Activated T-helper 1 cell treated with anti-CD3 and anti-CD28 coated beads, Interleukin-12 subunit alpha, Interleukin-12 subunit beta, Interleukin-2, Interleukin-4 antibody, amounts not matched to agents 30 ng/mL and 10 ng/mL and 1 ng/mL, durations not matched to agents 14 hours and 24 hours and 36 hours (primary cell): ENCODE measurements at regions not wholly inside any gene's neighbourhood (a gene's known extent, or its start where the extent isn't known, plus 50 kb on each side); places are given as distances from the start of the nearest gene placed in this dataset.

Experiments
- DNase-seq: peaks from one replicate; pipeline ENCODE4 v3.0.0; 2021; ENCODE audit warnings: low spot score
- H3K27ac Mint-ChIP-seq: one replicate; pipeline ENCODE4 v1.8.0; 2021; ENCODE audit warnings: mild to moderate bottlenecking, mixed read lengths
- H3K27me3 Mint-ChIP-seq: one replicate; pipeline ENCODE4 v1.8.0; 2022; ENCODE audit warnings: mild to moderate bottlenecking, moderate library complexity, mixed read lengths; ENCODE audit not compliant: insufficient read depth
- H3K36me3 Mint-ChIP-seq: one replicate; pipeline ENCODE4 v1.8.0; 2021; ENCODE audit warnings: low read depth, mixed read lengths
- H3K4me1 Mint-ChIP-seq: one replicate; pipeline ENCODE4 v1.8.0; 2021; ENCODE audit warnings: low read depth, mixed read lengths
- H3K4me3 Mint-ChIP-seq: one replicate; pipeline ENCODE4 v1.8.0; 2021; ENCODE audit warnings: mild to moderate bottlenecking, moderate library complexity, mixed read lengths
- H3K9me3 Mint-ChIP-seq: one replicate; pipeline ENCODE4 v1.8.0; 2021; ENCODE audit warnings: mixed read lengths
- intact Hi-C: fragments of 100-400 bp; cut with micrococcal nuclease; formaldehyde crosslinking; loops from one replicate; pipeline ENCODE4 v1.15.1; 2024

- Mint-ChIP-seq H3K9me3 (no peaks in the 10 kb centered on the region), H3K36me3 (no peaks in the 10 kb centered on the region), H3K27me3 (peaks cover 31% of the 10 kb centered on the region), H3K27ac (no peak overlapping the region), H3K4me1 (peaks cover 34% of the 10 kb centered on the region), H3K4me3 (no peak overlapping the region)
- intact Hi-C loops = no loop called here
- no peak for DNase-seq
Measured at GRCh38 chr10:3452173-3452626, 279.6 kb upstream of the PITRM1 start.

GRCh38 chr10:3451516-3452172 is 279.1 kb upstream of the PITRM1 start:
- intact Hi-C loops = no loop called here
- no peaks in the 10 kb centered on the region for H3K36me3 Mint-ChIP-seq
- DNase-seq = no peak
- no peaks in the 10 kb centered on the region for H3K9me3 Mint-ChIP-seq
- no peak overlapping the region for H3K27ac Mint-ChIP-seq
- no peak overlapping the region for H3K4me3 Mint-ChIP-seq
- H3K27me3 Mint-ChIP-seq = peaks cover 30% of the 10 kb centered on the region
- H3K4me1 Mint-ChIP-seq = peaks cover 33% of the 10 kb centered on the region

DNA sequence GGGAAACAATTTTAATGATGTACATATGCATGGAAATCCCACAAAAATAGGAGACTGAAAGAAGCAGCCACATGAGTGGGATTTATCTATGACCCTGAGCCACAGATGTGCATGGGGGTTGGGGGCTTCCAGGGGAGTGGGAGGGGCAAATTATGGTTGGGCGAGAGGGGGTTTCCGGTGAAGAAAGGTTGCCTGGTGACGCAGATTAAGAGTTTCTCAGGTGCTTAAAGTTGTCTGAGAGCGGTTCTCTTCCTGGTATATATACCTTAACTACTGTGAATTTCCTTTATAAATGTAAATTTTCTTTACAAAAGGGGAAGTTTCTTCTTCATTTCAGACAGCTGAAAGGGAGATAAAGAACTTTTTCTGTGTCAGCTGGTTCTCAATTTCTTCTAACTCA is 273.6 kb upstream of the PITRM1 start:
- no peak overlapping the region for H3K4me3 Mint-ChIP-seq
- no peaks in the 10 kb centered on the region for H3K4me1 Mint-ChIP-seq
- H3K27me3 Mint-ChIP-seq = peaks cover 44% of the 10 kb centered on the region
- intact Hi-C loops = no loop called here
- H3K9me3 Mint-ChIP-seq = no peaks in the 10 kb centered on the region
- no peaks in the 10 kb centered on the region for H3K36me3 Mint-ChIP-seq
- no peak for DNase-seq
- no peak overlapping the region for H3K27ac Mint-ChIP-seq

- Mint-ChIP-seq H3K4me3 (no peak overlapping the region), H3K4me1 (no peaks in the 10 kb centered on the region), H3K27me3 (peaks cover 41% of the 10 kb centered on the region), H3K9me3 (no peaks in the 10 kb centered on the region), H3K27ac (no peak overlapping the region), H3K36me3 (no peaks in the 10 kb centered on the region)
- intact Hi-C loops = no loop called here
- no peak for DNase-seq
Measured at GRCh38 chr10:3445648-3446047, 273.1 kb upstream of the PITRM1 start.

DNA sequence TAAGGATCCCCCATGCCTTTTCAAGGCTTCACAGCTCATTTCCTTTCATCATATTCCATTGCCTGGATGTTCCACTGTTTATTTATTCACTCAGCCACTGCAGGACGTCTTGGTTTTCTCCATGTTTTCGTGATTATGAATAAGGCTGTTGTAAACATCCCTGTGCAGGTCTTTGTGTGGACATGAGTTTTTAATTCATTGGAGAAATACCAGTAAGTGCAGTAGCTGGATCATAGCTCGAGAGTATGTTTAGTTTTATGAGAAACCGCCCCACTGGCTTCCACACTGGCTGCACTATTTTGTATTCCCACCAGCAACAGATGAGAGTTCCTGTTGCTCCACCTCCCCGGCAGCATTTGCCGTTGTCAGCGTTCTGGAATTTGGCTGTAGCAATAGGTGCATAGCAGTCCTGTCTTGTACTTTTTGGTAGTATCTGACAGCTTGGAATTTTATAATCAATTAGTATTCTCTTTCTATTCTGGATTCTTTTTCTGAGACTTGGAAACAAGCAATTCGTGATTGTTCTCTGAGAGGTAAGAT is 269.9 kb upstream of the PITRM1 start:
- intact Hi-C loops = no loop called here
- Mint-ChIP-seq H3K27me3 (peaks cover 26% of the 10 kb centered on the region), H3K9me3 (peaks cover 9% of the 10 kb centered on the region), H3K4me3 (no peak overlapping the region), H3K4me1 (no peaks in the 10 kb centered on the region), H3K36me3 (no peaks in the 10 kb centered on the region), H3K27ac (no peak overlapping the region)
- DNase-seq = no peak

DNA sequence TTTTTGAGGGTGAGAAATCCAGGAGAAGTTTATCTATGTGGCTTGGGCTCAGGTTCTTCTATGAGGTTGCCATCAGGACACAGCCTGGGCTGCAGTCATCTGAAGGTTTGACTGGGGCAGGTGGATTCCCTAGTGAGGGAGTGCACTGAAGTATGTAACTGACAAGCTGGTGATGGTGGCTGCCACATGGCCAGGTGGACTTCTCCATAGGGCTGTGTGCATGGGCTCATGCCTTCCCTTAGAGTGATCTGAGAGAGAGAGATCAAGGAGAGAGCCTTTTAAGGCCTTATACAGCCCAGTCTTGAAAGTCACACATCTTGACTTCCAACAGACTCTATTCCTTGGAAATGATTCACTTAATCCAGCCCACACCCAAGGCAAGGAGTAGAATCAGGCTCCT is 266.6 kb upstream of the PITRM1 start:
- H3K4me3 Mint-ChIP-seq = no peak overlapping the region
- H3K9me3 Mint-ChIP-seq = peaks cover 9% of the 10 kb centered on the region
- intact Hi-C loops = no loop called here
- no peaks in the 10 kb centered on the region for H3K36me3 Mint-ChIP-seq
- peaks cover 5% of the 10 kb centered on the region for H3K4me1 Mint-ChIP-seq
- no peak overlapping the region for H3K27ac Mint-ChIP-seq
- no peak for DNase-seq
- H3K27me3 Mint-ChIP-seq = peaks cover 22% of the 10 kb centered on the region

DNA sequence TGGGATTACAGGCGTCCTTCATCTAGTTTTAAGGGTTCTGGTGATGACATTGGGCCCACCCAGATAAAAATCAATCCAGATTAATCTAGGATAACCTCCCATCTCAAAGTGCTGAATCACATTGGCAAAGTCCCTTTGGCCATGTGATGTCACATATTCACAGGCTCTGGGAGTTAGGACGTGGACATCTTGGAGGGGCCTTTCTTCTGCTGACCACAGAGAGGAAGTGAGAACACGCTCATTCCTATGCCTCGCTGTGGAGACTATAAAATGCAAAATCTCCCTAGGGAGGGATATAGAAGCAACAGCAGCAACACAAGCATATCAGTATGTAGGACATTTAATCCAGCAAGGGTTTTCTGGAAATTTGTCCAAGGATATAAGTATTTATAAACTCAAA is 266.0 kb upstream of the PITRM1 start:
- DNase-seq = no peak
- Mint-ChIP-seq H3K9me3 (peaks cover 9% of the 10 kb centered on the region), H3K4me1 (peaks cover 5% of the 10 kb centered on the region), H3K36me3 (no peaks in the 10 kb centered on the region), H3K4me3 (no peak overlapping the region), H3K27ac (no peak overlapping the region), H3K27me3 (peaks cover 20% of the 10 kb centered on the region)
- intact Hi-C loops = no loop called here

- Mint-ChIP-seq H3K4me1 (peaks cover 5% of the 10 kb centered on the region), H3K27me3 (peaks cover 15% of the 10 kb centered on the region), H3K36me3 (peaks cover 4% of the 10 kb centered on the region), H3K4me3 (no peak overlapping the region), H3K27ac (no peak overlapping the region), H3K9me3 (peaks cover 15% of the 10 kb centered on the region)
- intact Hi-C loops = no loop called here
- DNase-seq = no peak
Measured at GRCh38 chr10:3435671-3436070, 263.1 kb upstream of the PITRM1 start.

- no peak overlapping the region for H3K4me3 Mint-ChIP-seq
- H3K27ac Mint-ChIP-seq = no peak overlapping the region
- DNase-seq = no peak
- intact Hi-C loops = no loop called here
- H3K4me1 Mint-ChIP-seq = peaks cover 5% of the 10 kb centered on the region
- peaks cover 17% of the 10 kb centered on the region for H3K9me3 Mint-ChIP-seq
- peaks cover 17% of the 10 kb centered on the region for H3K27me3 Mint-ChIP-seq
- peaks cover 8% of the 10 kb centered on the region for H3K36me3 Mint-ChIP-seq
Measured at GRCh38 chr10:3433988-3434387, 261.4 kb upstream of the PITRM1 start.

DNA sequence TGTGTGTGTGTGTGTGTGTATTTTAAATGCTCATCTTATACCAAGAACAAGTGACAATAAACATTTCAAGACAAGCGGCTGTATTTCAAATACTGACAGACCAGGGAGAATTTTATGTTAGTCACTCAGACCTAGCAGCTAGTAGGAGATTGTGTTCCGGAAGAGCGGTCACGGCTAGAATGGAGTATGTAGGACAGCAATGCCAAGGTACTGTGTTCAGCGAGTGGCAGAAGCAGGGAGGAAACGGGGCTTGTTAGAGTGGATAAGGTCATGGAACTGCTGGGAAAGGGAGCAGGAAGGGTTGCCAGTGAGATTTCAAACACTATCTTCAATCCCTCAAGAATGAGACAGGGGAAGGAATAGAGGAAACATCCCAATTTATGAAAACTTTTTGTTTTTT is 260.5 kb upstream of the PITRM1 start:
- Mint-ChIP-seq H3K4me3 (no peak overlapping the region), H3K27me3 (peaks cover 17% of the 10 kb centered on the region), H3K27ac (no peak overlapping the region), H3K4me1 (peaks cover 5% of the 10 kb centered on the region), H3K9me3 (peaks cover 16% of the 10 kb centered on the region), H3K36me3 (peaks cover 8% of the 10 kb centered on the region)
- no peak for DNase-seq
- intact Hi-C loops = no loop called here

DNA sequence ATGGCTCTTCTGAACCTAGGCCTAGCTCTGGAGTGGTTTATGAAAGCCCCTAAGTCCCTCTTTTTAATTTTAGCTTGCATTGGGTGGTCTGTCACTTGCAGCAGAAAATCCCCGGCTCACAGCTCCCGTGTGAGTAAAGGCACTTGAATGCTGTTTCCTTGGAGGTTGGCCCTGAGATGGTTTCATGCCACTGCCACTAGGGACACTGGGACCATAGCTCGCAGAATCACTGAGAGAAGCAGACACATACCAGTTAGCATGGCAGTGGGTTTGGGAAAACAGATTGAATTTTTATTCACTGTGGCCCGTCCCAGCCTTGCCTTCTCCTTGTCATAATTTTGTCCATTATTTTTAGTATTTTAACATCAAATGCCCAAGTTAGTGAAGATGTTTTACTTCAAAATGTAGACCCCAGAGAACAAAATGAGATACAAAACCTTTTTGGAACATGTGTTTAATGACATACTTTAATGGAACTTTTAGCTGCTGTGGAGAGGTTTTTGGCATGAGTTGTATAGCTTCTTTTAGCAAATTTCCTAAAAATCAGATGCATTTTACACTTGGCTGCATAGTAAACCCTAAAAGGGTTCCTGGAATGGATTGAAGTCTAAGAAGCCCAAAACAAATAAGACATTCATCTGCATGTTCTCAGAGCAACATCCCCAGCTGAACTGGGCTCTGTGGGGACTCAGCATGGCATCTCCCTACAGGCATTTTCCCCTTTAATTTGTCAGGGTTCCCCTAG is 259.7 kb upstream of the PITRM1 start:
- Mint-ChIP-seq H3K4me1 (peaks cover 5% of the 10 kb centered on the region), H3K4me3 (no peak overlapping the region), H3K36me3 (peaks cover 8% of the 10 kb centered on the region), H3K27me3 (peaks cover 13% of the 10 kb centered on the region), H3K27ac (no peak overlapping the region), H3K9me3 (peaks cover 16% of the 10 kb centered on the region)
- no peak for DNase-seq
- intact Hi-C loops = no loop called here

- Mint-ChIP-seq H3K36me3 (peaks cover 8% of the 10 kb centered on the region), H3K4me3 (no peak overlapping the region), H3K4me1 (peaks cover 3% of the 10 kb centered on the region), H3K9me3 (peaks cover 16% of the 10 kb centered on the region), H3K27me3 (peaks cover 7% of the 10 kb centered on the region), H3K27ac (no peak overlapping the region)
- intact Hi-C loops = no loop called here
- no peak for DNase-seq
Measured at GRCh38 chr10:3430501-3430900, 257.9 kb upstream of the PITRM1 start.

- Mint-ChIP-seq H3K4me3 (no peak overlapping the region), H3K27ac (no peak overlapping the region), H3K4me1 (no peaks in the 10 kb centered on the region), H3K36me3 (peaks cover 8% of the 10 kb centered on the region), H3K9me3 (peaks cover 16% of the 10 kb centered on the region), H3K27me3 (peaks cover 12% of the 10 kb centered on the region)
- intact Hi-C loops = no loop called here
- DNase-seq = no peak
Measured at GRCh38 chr10:3429676-3430075, 257.1 kb upstream of the PITRM1 start.
